Caco-2 (cell line): ENCODE measurements at regions not wholly inside any gene's neighbourhood (a gene's known extent, or its start where the extent isn't known, plus 50 kb on each side); places are given as distances from the start of the nearest gene placed in this dataset.

Experiments
- BruUV-seq: library from RNA; stranded (reverse); fragments of 400-500 nt; replicated peaks from 2 replicates; lab custom pipeline; 2021; lab: Mats Ljungman, UMichigan
- CTCF ChIA-PET: fragments of 300-600 bp; sonication (Branson Sonifier 250); formaldehyde crosslinking; loops from one replicate; lab custom pipeline; 2022; ENCODE audit warnings: antibody characterized with exemption; lab: Charles Lee
- POLR2A ChIA-PET: fragments of 300-600 bp; sonication (Branson Sonifier 250); formaldehyde crosslinking; loops from one replicate; lab custom pipeline; 2022; ENCODE audit warnings: antibody characterized with exemption; lab: Charles Lee
- DNase-seq, 2 experiments: peaks; one replicate each; pipeline versions ENCODE4 v3.0.0 to v3.0.0-alpha.2; 2020 to 2022
- H3K27me3 ChIP-seq: replicated peaks from 2 replicates; pipeline ENCODE4 v1.6.0; 2011; ENCODE audit warnings: low read length; ENCODE audit not compliant: control insufficient read depth, insufficient read depth
- H3K36me3 ChIP-seq: 2 replicates; pipeline ENCODE4 v1.5.1; 2011; ENCODE audit warnings: low read length; ENCODE audit not compliant: control insufficient read depth, insufficient read depth
- H3K4me1 ChIP-seq: fragments of 250-450 bp; sonication (Bioruptor Pico); 2 replicates; pipeline ENCODE4 v1.5.1; 2020; ENCODE audit warnings: mild to moderate bottlenecking
- H3K4me3 ChIP-seq: 2 replicates; pipeline ENCODE4 v1.5.1; 2011; ENCODE audit warnings: low read depth, mild to moderate bottlenecking, control low read depth, low read length
- H3K9me3 ChIP-seq: fragments of 250-450 bp; sonication (Bioruptor Pico); 2 replicates; pipeline ENCODE4 v1.5.1; 2020; ENCODE audit warnings: mild to moderate bottlenecking, moderate library complexity
- H3K27ac Mint-ChIP-seq: one replicate; pipeline ENCODE4 v1.8.0; 2022; ENCODE audit warnings: mixed read lengths; ENCODE audit not compliant: unreplicated experiment
- H3K27me3 Mint-ChIP-seq: one replicate; pipeline ENCODE4 v1.8.0; 2022; ENCODE audit warnings: mixed read lengths; ENCODE audit not compliant: insufficient read depth, unreplicated experiment
- H3K36me3 Mint-ChIP-seq: one replicate; pipeline ENCODE4 v1.8.0; 2022; ENCODE audit warnings: mild to moderate bottlenecking, mixed read lengths; ENCODE audit not compliant: insufficient read depth, unreplicated experiment
- H3K4me1 Mint-ChIP-seq: one replicate; pipeline ENCODE4 v1.8.0; 2022; ENCODE audit warnings: low read depth, mixed read lengths; ENCODE audit not compliant: unreplicated experiment
- H3K4me3 Mint-ChIP-seq: one replicate; pipeline ENCODE4 v1.8.0; 2022; ENCODE audit warnings: mild to moderate bottlenecking, moderate library complexity, mixed read lengths; ENCODE audit not compliant: unreplicated experiment
- H3K9me3 Mint-ChIP-seq: one replicate; pipeline ENCODE4 v1.8.0; 2022; ENCODE audit warnings: mixed read lengths; ENCODE audit not compliant: unreplicated experiment
- CTCF ChIP-seq, 2 experiments: fragments of 200-600 bp in 1 of 2; IDR thresholded peaks; 1 replicate in 1 of 2; 2 replicates in 1 of 2; pipeline versions ENCODE4 v1.5.1 to v1.8.0; 2011 to 2022; ENCODE audit warnings: antibody characterized with exemption in 1 of 2, control low read depth in 1 of 2, inconsistent platforms in 1 of 2, low read depth in 1 of 2, low read length in 1 of 2, mild to moderate bottlenecking in 1 of 2, moderate library complexity in 1 of 2; ENCODE audit not compliant: insufficient read depth in 1 of 2, severe bottlenecking in 1 of 2, unreplicated experiment in 1 of 2
- intact Hi-C: fragments of 100-400 bp; cut with micrococcal nuclease; formaldehyde crosslinking; loops from one replicate; pipeline ENCODE4 v1.10.0; 2022; ENCODE audit not compliant: unreplicated experiment

GRCh38 chr14:87076146-87076545 is 916.8 kb downstream of the GALC start:
- POLR2A ChIA-PET, result no interaction called here
- Mint-ChIP-seq H3K27me3 (peaks cover 5% of the 10 kb centered on the region), H3K4me3 (no peak overlapping the region), H3K9me3 (no peaks in the 10 kb centered on the region), H3K36me3 (no peaks in the 10 kb centered on the region), H3K27ac (no peak overlapping the region), H3K4me1 (no peaks in the 10 kb centered on the region)
- no peak for TF ChIP-seq CTCF (IDR thresholded peaks at IDR 0.05; ENCODE audit: insufficient read depth in 1 of 2, low read depth in 1 of 2, low read length in 1 of 2, severe bottlenecking in 1 of 2, unreplicated experiment in 1 of 2)
- CTCF ChIA-PET, result no interaction called here
- Histone ChIP-seq H3K27me3 (no peaks in the 10 kb centered on the region), H3K36me3 (no peaks in the 10 kb centered on the region), H3K9me3 (no peaks in the 10 kb centered on the region), H3K4me1 (no peaks in the 10 kb centered on the region), H3K4me3 (no peak overlapping the region)
- no TSS peak for BruUV-seq
- DNase-seq, result no peak
- intact Hi-C loops, result no loop called here

- TF ChIP-seq CTCF (IDR thresholded peaks at IDR 0.05; ENCODE audit: insufficient read depth in 1 of 2, low read depth in 1 of 2, low read length in 1 of 2, severe bottlenecking in 1 of 2, unreplicated experiment in 1 of 2), result no peak
- BruUV-seq, result no TSS peak
- Mint-ChIP-seq H3K4me3 (no peak overlapping the region), H3K36me3 (no peaks in the 10 kb centered on the region), H3K9me3 (no peaks in the 10 kb centered on the region), H3K27ac (no peak overlapping the region), H3K4me1 (no peaks in the 10 kb centered on the region), H3K27me3 (peaks cover 5% of the 10 kb centered on the region)
- no peak overlapping the region for H3K4me3 ChIP-seq
- no peaks in the 10 kb centered on the region for H3K36me3 ChIP-seq
- no peaks in the 10 kb centered on the region for H3K27me3 ChIP-seq
- intact Hi-C loops, result no loop called here
- H3K9me3 ChIP-seq, result no peaks in the 10 kb centered on the region
- DNase-seq, result no peak
- CTCF ChIA-PET, result interaction anchor here (0.5 kb wide), 1 partner anchor 79 kb away, joined by 4 read pairs; no protein-coding TSS in a partner anchor
- no peaks in the 10 kb centered on the region for H3K4me1 ChIP-seq
- POLR2A ChIA-PET, result no interaction called here
Observed at GRCh38 chr14:87073880-87074570, 919.0 kb downstream of the GALC start.

- no peaks in the 10 kb centered on the region for H3K4me1 Mint-ChIP-seq
- H3K9me3 ChIP-seq, result no peaks in the 10 kb centered on the region
- no peak overlapping the region for H3K4me3 Mint-ChIP-seq
- BruUV-seq, result no TSS peak
- POLR2A ChIA-PET, result no interaction called here
- no peak for DNase-seq
- H3K4me3 ChIP-seq, result no peak overlapping the region
- intact Hi-C loops, result no loop called here
- no peaks in the 10 kb centered on the region for H3K27me3 ChIP-seq
- H3K36me3 Mint-ChIP-seq, result no peaks in the 10 kb centered on the region
- H3K36me3 ChIP-seq, result no peaks in the 10 kb centered on the region
- no peak for TF ChIP-seq CTCF (IDR thresholded peaks at IDR 0.05; ENCODE audit: insufficient read depth in 1 of 2, low read depth in 1 of 2, low read length in 1 of 2, severe bottlenecking in 1 of 2, unreplicated experiment in 1 of 2)
- no peaks in the 10 kb centered on the region for H3K9me3 Mint-ChIP-seq
- H3K4me1 ChIP-seq, result no peaks in the 10 kb centered on the region
- H3K27me3 Mint-ChIP-seq, result no peaks in the 10 kb centered on the region
- no peak overlapping the region for H3K27ac Mint-ChIP-seq
- CTCF ChIA-PET, result interaction anchor here (0.7 kb wide), 1 partner anchor 255 kb away, joined by 3 read pairs; no protein-coding TSS in a partner anchor
Observed at GRCh38 chr14:87067591-87067990, 925.4 kb downstream of the GALC start.
